Hematopoietic multipotent progenitor cell (in vitro differentiated cells): ENCODE measurements at regions not wholly inside any gene's neighbourhood (a gene's known extent, or its start where the extent isn't known, plus 50 kb on each side); places are given as distances from the start of the nearest gene placed in this dataset.
A peak's percentile ranks its signal among the peaks of the same experiment; 100 is the strongest.

Experiments
- DNase-seq, 3 donors: peaks; one replicate each; pipeline ENCODE4 v3.0.0-alpha.2; 2011 to 2015; ENCODE audit warnings: low read depth in 2 of 3, low spot score in 2 of 3

DNA sequence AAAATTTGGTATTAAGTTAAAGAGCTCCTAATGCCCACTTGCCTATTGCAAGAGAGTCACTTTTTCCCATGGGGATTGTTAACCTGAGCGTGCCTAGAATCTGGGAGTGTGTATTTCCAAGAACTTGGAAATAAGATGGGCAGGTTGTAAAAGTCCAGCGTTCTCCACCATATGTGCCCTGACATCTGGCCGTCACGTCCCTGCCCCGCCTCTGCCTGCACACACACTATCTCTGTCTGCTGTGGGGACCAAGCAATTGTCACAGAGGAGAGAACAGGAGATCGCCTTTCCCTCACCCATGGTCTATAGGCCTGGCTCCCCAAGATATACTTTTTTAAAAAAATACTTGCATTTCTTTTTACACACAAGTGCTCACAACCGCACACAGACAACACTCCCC, 396.5 kb upstream of the PFKP start:
- no peak for DNase-seq

DNA sequence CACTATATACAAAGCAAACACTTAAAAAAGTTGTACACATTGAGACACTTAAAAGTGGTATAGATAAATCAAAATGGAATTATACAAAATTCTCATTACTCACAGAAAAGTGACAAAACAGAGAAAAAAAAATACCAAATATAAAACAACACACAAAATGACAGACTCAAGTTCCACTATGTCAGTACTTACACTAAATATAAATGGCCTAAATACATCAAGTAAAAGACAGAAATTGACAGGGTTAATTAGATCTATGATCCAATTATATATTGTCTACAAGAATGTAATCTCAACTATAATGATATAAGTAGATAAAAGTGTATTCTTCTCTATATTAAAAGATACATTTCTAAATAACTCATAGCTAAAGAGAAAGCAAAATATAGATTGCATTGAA, 401.6 kb upstream of the PFKP start:
- DNase-seq, result no peak

- DNase-seq, result no peak
Observed at GRCh38 chr10:2660276-2660675, 407.1 kb upstream of the PFKP start.

DNA sequence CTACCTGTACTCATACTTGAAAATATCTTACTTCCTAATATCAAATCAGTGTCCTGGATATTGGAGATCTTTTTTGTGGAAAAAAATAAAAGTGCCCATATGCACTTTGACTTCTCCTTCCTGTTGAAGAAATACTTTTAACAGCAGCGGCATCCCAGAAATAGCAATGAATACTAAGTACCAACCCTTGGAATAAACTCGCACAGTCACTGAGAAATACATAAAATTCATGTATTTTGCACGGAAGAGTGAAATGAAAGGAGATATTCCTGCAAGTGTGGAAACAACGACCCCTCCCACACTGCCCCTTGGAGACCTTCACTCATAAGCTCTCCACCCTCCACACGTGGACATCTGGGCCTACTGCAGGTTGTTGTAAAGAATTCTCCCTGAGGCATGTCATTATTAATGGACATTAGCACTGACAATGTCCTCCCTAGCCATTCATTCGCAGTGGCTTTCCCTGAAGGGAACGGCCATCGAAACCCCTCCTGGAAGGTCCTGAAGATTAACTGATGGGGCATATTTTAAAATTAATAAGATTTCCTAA, 407.6 kb upstream of the PFKP start:
- no peak for DNase-seq

DNA sequence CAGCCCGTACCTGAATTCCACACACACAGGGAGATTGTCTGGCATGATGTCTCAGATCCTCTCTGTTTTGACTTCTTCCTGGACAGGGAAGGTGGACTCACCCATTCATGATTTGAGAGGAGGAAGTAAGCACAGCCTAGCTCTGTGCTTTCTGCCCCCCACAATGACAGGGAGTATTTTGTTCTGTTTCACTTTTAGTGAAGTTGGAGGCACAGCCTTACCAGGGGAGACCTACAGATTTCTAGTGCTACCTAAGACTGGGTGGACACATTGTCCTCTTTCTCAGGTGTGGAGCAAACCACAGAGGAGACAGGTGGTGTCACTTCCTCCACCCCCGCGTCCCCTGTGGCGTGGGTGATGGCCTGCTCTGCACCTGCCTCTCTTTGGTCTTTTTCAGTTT, 408.6 kb upstream of the PFKP start:
- DNase-seq, result peak in 1 of 3 donors; percentile 4

DNA sequence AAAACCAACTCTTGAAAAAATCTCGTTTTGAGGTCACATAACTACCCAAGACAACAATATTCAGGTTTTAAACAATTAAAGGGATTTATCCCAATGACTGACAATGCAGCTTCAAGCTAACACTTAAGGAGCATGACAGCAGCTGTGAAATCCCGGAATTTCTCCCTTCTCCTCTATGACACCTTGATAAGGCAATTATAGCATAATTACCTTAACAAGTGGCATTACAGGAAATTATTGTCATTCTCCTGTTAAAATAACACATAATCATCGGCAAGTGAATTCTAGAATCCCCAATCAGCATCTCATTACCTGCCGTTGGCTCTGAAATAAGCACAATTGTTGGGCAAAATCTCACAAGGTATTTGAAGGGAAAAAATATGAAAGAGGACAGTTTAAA, 417.0 kb upstream of the PFKP start:
- no peak for DNase-seq

DNA sequence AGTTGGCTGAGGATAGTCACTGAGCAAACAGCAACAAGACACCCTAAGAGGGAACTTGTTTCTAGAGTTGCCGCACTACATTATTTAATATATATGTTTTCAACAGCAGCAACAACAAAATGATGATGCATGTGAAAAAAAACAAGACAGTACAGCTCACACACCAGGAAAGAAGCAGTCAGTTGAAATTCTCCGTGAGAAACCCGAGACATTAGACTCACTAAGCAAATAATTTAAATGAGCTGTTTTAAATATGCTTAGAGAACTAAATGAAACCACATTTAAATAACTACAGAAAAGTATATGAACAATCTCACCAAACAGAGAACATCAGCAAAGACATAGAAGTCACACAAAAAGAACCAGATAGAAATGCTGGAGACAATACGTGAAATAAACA, 426.3 kb upstream of the PFKP start:
- no peak for DNase-seq

DNA sequence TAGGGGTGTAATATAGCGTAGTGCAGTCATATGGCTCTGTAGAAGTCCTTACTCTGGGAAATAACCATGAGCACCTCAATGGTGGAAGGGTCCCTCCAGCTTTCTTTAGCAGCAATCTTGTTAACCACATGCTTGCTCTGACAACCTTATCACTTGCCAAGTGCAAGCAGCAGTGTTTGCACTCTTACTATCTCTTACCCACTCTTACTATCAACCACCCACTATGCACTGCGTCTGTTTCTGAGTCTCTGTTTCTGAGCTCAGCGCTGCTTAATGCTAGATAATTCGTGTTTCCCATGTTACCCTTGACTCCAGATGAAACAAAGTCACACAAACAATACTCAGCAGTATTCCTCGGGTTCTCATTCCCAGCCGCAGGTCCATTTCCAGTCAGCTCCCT, 433.7 kb upstream of the PFKP start:
- DNase-seq, result no peak

GRCh38 chr10:2631557-2632205, 435.7 kb upstream of the PFKP start:
- DNase-seq, result no peak

DNA sequence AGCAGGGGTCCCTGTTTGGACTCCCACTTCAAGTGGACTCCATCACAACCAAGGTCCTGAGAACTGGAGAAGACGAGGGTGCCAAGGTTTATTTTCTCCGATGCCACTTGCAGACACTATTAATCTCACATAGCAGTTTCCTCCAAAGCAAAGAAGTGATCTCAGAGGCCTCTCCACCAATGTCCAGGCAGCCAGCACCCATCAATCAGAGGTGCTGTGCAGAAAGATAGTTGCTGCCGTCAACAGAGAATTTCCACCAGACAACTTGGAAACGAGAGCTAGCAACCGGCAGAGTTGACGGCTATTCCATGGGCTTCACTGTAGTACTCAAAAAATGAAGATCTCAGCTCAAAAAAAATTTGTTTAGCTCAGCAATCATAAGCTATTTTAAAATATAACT, 438.6 kb upstream of the PFKP start:
- no peak for DNase-seq

- DNase-seq, result no peak
Observed at GRCh38 chr10:2627969-2628368, 439.4 kb upstream of the PFKP start.

DNA sequence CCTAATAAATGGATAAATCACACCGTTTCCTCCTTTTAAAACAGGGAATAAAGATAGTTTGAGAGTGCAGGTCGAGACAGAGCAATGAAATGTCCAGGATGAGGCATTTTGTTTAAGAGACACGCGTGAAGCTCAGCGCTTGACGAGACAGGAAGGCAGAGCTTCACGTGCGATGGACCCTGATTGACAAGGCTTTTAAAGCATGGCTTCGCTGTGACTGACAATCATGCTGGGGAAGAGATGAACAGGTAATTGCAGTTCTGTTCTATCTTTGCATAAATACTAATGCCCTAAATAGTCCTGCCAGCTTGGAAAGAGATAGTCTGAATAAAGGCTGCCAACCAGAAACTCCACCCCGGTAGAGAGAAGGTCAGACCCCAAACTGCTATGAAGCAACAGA, 442.3 kb upstream of the PFKP start:
- DNase-seq, result no peak

- no peak for DNase-seq
Observed at GRCh38 chr10:2623675-2624274, 443.6 kb upstream of the PFKP start.

- DNase-seq, result no peak
Observed at GRCh38 chr10:2620827-2621521, 446.4 kb upstream of the PFKP start.

GRCh38 chr10:2619916-2620315, 447.4 kb upstream of the PFKP start:
- peak in 2 of 3 donors; percentile 27 to 66 for DNase-seq

DNA sequence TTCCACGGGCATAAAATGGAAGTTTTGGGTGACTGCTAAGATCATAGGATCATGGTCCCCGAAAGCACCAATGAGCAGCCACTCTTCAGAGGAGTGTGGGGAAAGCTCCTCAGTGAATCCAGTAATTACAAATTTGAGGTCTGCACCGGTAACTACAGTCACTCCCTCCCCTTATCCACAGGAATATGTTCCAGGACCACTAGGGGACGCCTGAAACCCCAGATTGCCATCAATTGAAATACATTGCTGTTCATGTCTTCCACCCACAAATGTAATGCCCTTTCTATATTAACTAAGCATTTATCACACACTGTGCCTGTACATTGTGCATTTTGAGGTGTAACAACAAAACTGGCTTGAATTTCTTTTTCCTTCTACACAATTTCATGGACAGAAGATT, 447.9 kb upstream of the PFKP start:
- DNase-seq, result peak in 2 of 3 donors; percentile 11 to 47

DNA sequence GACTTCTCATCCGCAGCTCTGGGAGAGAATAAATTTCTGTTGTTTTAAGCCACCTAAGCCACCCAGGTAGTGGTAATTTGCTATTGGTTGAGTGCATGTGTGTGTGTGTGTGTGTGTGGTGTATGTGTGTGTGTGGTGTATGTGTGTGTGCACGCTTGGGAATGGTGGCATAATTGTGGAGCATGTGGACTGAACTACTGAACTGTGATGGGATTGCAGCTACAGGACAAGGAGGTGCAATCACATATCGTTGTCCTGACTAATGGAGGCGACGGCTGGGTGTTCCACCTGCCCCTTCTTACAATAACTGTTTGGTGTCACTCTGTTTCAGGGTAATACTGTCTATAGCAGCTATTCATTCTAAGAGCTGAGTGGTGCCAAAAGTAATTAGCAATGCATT, 448.7 kb upstream of the PFKP start:
- no peak for DNase-seq

- DNase-seq, result no peak
Observed at GRCh38 chr10:2616215-2616614, 451.1 kb upstream of the PFKP start.

DNA sequence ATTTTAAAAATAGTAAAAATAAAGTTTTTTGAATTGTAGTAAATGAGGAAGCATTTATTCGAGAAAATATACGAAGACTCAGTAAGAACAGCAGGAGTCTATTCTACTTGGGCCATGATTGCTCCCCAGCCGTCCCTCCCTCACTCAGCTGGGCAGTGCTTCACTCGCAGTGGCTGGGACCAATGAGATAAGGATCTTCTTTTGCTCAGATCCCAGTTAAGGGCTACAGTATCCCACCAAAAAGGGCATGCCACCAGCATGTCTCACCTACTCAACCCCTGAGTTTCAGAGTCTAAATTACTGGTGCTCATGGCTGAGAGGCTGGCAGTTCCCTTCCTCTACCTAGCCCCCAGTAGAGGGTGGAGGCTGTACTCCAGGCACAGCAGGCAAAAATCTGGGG, 455.7 kb upstream of the PFKP start:
- no peak for DNase-seq

DNA sequence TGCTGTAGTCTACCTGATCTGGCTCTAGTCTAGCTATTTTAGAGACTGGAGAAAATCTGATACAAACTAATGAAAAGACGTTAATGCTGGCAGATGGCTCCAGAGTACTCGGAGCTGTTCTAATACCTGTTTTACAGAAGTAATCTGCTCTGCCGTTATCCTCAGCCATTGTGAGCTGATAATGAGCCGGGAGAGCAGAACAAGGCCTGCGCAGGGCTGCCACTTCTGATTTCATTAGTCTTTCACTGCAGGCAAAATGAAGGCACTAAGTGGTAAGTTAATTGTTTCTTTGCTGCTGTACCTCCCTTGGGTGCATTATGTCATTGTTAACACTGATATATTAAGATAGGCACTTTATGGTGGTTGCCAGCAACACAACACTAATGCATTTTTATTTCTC, 456.4 kb upstream of the PFKP start:
- DNase-seq, result no peak

DNA sequence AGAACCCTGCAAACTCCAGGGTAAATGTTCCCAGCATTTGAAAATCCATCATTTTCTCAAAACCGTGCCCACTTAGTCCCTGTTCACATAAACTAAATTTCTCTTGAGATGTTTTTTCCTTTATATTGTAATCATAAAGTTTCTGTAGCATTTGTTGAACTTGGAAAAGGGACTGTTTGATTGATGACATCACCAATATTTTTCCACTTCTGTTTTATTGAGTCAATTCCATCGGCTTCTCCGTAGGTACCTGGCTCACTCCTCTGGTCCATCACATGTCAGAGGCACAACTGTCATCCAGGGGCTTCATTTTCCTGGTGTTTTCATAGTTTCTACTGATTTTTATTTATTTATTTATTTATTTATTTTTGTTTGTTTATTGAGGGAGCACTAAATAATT, 462.5 kb upstream of the PFKP start:
- no peak for DNase-seq

DNA sequence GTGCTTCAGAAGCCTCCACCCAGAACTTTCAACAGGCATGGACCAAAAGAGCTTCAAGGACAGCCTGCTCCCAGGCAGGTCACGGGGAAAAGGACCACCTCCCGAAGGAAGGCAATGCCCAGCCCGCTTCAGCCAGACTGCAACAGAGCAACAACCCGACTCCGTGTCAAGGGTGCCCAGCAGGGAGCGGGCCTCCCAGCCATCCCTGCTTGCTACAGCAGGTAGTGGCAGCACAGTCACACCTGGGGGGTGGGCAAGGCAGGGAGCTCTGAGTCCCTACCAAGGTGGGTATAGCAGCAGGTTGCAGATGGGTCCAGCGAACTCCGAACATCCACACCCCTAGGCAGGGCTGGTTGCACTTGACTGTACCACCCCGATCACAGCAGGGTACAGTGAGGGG, 467.8 kb upstream of the PFKP start:
- no peak for DNase-seq
